ENCODE measurements at regions not wholly inside any gene's neighbourhood (a gene's known extent, or its start where the extent isn't known, plus 50 kb on each side); places are given as distances from the start of the nearest gene placed in this dataset.
"Not testable (repeated sequence)": the region's sequence is repeated elsewhere in the genome, so short reads cannot be mapped to it uniquely, and the experiment has no call there.

DNA sequence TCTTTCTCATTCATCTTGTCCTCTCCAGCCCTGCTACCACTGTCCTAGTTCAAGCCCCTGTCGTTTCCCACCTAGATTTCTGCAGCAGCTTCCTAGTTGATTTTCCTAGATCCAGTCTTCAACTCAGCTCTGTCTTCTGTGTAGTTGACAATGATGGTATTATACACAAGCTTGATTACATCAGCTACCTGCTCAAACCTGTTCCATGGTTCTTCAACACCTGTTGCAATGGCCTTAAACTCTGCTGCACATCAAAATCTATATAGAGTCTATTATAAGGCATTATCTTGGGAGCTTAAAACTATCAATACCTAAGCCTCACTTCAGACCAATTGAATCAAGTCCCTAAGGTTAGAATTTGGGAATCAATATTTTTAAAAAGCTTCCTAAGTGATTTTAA, 71.7 kb upstream of the PELI2 start:
- DNase-seq (ENCODE audit: low read depth), result no peak

DNA sequence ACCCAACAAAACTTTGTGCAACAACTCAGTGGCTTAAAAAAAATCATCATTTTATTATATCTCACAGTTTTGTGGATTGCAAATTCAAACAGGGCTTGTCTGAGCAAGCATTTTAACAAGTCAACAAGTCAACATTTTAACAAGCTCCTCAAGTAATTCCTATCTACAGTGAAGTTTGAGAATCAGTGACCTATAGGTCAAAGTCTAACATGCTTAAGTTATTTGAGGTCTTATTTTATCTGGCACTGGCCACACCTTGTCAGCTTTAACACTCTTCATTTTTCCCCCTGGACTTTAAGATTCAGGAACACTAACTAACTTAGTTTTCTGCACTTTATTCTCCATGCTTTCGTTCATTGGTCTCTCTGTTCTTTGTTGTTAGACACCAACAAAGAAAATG, 71.2 kb upstream of the PELI2 start:
- DNase-seq (ENCODE audit: low read depth), result no peak

DNA sequence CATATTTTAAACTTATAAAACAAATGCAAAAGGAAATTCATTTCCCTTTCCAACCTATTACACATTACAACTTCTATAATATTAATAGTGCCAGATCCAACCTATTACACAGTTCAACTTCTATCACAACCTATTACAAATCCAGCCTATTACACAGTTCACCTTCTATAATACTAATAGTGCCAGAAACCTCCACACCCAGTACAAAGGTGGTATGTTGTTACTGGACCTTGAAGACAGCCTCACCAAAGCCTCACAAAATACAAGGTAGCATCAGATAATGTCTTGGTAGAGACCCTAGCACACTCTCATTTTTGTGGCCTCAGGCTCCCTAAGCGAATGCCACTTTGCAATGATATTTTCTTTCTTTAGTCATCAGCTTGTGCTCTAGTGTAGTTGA, 68.7 kb upstream of the PELI2 start:
- no peak for DNase-seq (ENCODE audit: low read depth)

DNA sequence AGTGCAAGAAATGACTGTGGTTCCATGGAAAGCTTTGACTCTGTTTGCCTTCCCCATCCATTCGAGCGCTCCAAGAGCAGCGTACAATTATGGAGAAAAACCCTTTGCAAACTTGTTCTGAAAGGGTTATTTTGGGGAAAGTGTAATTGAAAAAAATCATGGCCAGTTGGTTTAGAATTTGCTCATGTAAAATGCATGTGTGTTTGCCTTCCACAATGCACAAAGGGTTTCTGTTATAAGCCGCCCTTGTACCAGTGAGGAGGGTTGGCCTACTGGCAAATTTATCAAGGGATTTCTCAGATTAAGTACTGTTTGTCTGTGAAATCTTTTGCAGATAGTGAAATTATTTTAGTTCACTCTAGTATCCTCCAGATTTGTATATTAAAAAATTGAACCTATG, 62.7 kb upstream of the PELI2 start:
- DNase-seq (ENCODE audit: low read depth), result no peak

DNA sequence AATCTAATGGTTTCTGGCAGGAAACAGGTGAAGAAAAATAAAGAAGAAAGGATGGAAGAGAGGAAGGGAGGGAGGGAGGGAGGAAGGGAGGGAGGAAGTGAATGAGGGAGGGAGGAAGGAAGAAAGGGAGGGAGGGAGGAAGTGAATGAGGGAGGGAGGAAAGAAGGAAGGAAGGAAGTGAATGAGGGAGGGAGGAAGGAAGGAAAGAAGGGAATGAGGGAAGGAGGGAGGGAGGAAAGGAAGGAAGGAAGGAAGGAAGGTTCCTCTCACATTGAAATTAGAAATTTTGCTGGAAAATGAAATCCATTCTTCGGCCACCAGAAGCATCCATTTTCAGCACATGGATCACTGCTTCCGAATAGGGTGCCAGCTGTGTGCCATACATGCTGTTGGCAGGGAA, 62.2 kb upstream of the PELI2 start:
- no peak for DNase-seq (ENCODE audit: low read depth)

- no peak for DNase-seq (ENCODE audit: low read depth)
Measured at GRCh38 chr14:56057071-56057741, 61.0 kb upstream of the PELI2 start.

GRCh38 chr14:56057767-56058166, 60.4 kb upstream of the PELI2 start:
- DNase-seq (ENCODE audit: low read depth), result no peak

- DNase-seq (ENCODE audit: low read depth), result no peak
Measured at GRCh38 chr14:56059054-56059453, 59.2 kb upstream of the PELI2 start.

DNA sequence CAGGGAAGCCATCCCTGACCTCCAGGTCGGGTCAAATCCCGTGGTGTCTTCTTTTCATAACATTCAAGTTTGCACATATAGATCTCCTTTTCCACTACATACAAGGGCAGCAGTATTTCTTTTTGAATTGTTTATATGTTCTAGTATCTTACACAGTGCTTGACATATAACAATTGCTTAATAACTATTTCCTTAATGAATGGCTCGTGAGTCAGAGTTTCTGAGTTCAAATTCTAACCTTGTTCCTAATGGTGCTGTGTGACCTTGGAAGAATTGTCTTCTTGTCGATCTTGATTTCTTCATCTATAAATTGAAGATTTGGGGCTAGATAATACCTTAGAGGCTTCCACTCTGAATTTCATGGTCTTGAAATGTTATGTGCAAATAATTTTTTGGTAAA, 57.2 kb upstream of the PELI2 start:
- no peak for DNase-seq (ENCODE audit: low read depth)

DNA sequence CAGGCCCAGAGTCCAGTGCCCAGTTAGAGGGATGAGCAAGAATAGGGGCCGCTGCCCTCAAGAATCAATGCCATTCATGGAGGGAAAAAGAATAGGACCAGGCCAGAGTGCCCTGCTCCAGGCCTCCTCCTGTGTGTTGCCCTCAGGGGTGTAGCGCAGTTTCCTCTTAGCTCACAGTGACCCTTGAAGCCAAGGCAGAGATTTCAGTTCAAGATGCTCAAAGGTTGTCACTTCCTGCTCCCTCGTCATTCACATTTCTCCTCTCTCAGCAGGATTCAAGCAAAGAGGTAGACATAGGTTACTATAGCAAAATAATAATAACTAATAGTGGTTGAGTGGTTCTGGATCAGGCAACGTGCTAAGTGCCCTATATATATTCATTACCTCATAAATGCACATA, 55.1 kb upstream of the PELI2 start:
- no peak for DNase-seq (ENCODE audit: low read depth)

DNA sequence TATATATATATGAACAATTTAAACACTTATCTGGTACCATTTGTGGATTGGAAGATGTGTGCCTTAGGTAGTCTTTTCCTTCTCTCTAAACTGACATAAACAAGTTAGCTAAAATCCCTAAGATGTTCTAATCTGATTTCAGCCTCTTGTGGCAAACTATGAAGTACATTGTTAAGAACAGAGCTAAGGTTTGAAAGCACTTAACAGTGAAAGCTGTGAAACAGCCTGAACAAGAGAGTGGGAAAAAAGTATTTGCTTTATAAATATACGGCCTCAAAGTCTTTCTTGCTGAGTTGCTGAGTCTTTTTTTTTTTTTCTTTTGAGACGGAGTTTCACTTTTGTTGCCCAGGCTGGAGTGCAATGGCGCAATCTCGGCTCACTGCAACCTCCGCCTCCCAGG, 53.7 kb upstream of the PELI2 start:
- no peak for DNase-seq (ENCODE audit: low read depth)

- not testable (repeated sequence) for DNase-seq (ENCODE audit: low read depth)
Measured at GRCh38 chr14:56065199-56065598, 53.0 kb upstream of the PELI2 start.

DNA sequence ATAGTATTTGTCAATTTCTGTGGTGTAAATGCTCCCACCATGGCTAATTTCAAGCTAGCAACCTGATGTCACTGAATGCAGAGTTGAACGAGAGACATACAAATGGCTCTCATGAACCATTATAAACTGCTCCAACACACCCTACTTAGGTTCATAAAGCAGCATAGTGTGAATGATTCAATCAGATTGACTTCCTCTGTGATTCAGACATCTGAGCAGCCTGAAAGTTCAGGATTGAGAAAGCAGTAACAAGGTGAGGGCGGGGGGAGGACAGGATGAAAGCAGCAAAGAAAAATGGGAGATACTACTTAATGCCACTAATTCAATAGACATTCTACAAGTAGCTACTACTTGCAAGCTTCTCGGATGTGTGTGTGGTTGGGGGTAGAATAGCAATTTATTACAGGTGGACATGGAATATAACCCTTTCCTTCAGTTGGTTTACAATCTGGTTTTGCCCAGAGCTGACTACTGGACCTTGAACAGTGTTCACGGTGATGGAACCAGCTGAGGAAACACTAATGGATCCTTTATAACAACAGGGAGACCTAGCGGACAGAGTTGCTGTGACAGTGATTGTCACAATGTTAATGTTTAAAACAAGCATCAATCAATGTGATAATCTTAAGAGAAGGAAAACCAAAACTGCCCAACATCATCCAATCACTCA, 52.5 kb upstream of the PELI2 start:
- DNase-seq (ENCODE audit: low read depth), result no peak

Measured in M059J (cell line).